ENCODE measurements at regions not wholly inside any gene's neighbourhood (a gene's known extent, or its start where the extent isn't known, plus 50 kb on each side); places are given as distances from the start of the nearest gene placed in this dataset.

- no peak for TF ChIP-seq CTCF (IDR thresholded peaks at IDR 0.05; ENCODE audit: low read depth, low read length, missing control alignments)
- DNase-seq = no peak
- no peaks in the 10 kb centered on the region for H3K36me3 ChIP-seq (replicated peaks)
- no peak overlapping the region for H3K27ac ChIP-seq
- no peak overlapping the region for H3K4me3 ChIP-seq (ENCODE audit: low read depth, low read length)
- no peaks in the 10 kb centered on the region for H3K27me3 ChIP-seq (replicated peaks)
- in situ Hi-C loops (cut with HindIII; ENCODE audit: low pct_ligation_motif_present, low sequenced_read_pairs) = no loop called here
These were observed 111.6 kb upstream of the ESRRB start for GRCh38 chr14:76264384-76264783.

- in situ Hi-C loops (cut with HindIII; ENCODE audit: low pct_ligation_motif_present, low sequenced_read_pairs) = no loop called here
- Histone ChIP-seq H3K4me3 (ENCODE audit: low read depth, low read length) (peak overlapping the region; percentile 55), H3K27ac (no peak overlapping the region), H3K36me3 (replicated peaks) (no peaks in the 10 kb centered on the region), H3K27me3 (replicated peaks) (no peaks in the 10 kb centered on the region)
- peak; percentile 52 for TF ChIP-seq CTCF (IDR thresholded peaks at IDR 0.05; ENCODE audit: low read depth, low read length, missing control alignments)
- DNase-seq = peak; percentile 19
These were observed 108.5 kb upstream of the ESRRB start for GRCh38 chr14:76267322-76268046.

- Histone ChIP-seq H3K36me3 (replicated peaks) (no peaks in the 10 kb centered on the region), H3K4me3 (ENCODE audit: low read depth, low read length) (peak overlapping the region; percentile 55), H3K27ac (no peak overlapping the region), H3K27me3 (replicated peaks) (no peaks in the 10 kb centered on the region)
- in situ Hi-C loops (cut with HindIII; ENCODE audit: low pct_ligation_motif_present, low sequenced_read_pairs) = no loop called here
- DNase-seq = no peak
- TF ChIP-seq CTCF (IDR thresholded peaks at IDR 0.05; ENCODE audit: low read depth, low read length, missing control alignments) = no peak
These were observed 107.9 kb upstream of the ESRRB start for GRCh38 chr14:76268047-76268431.

GRCh38 chr14:76268700-76269099, 107.2 kb upstream of the ESRRB start:
- no peak for DNase-seq
- no peak for TF ChIP-seq CTCF (IDR thresholded peaks at IDR 0.05; ENCODE audit: low read depth, low read length, missing control alignments)
- Histone ChIP-seq H3K27me3 (replicated peaks) (no peaks in the 10 kb centered on the region), H3K27ac (no peak overlapping the region), H3K36me3 (replicated peaks) (no peaks in the 10 kb centered on the region), H3K4me3 (ENCODE audit: low read depth, low read length) (no peak overlapping the region)
- in situ Hi-C loops (cut with HindIII; ENCODE audit: low pct_ligation_motif_present, low sequenced_read_pairs) = no loop called here

- Histone ChIP-seq H3K36me3 (replicated peaks) (no peaks in the 10 kb centered on the region), H3K27me3 (replicated peaks) (no peaks in the 10 kb centered on the region), H3K27ac (no peak overlapping the region), H3K4me3 (ENCODE audit: low read depth, low read length) (no peak overlapping the region)
- DNase-seq = no peak
- in situ Hi-C loops (cut with HindIII; ENCODE audit: low pct_ligation_motif_present, low sequenced_read_pairs) = no loop called here
- TF ChIP-seq CTCF (IDR thresholded peaks at IDR 0.05; ENCODE audit: low read depth, low read length, missing control alignments) = no peak
These were observed 104.7 kb upstream of the ESRRB start for GRCh38 chr14:76271041-76271755.

Measured in brain microvascular endothelial cell (primary cell).